ENCODE measurements at regions not wholly inside any gene's neighbourhood (a gene's known extent, or its start where the extent isn't known, plus 50 kb on each side); places are given as distances from the start of the nearest gene placed in this dataset.

- H4K20me1 ChIP-seq (ENCODE audit: insufficient read depth, low read length), result no peaks in the 10 kb centered on the region
- dilution Hi-C loops (cut with HindIII; ENCODE audit: low sequenced_read_pairs, unreplicated experiment) (no loop called here), in situ Hi-C loops (cut with MboI; ENCODE audit: low sequenced_read_pairs) (no loop called here), intact Hi-C loops (cut with micrococcal nuclease) (no loop called here)
- H3K9me3 ChIP-seq (ENCODE audit: control insufficient read depth, insufficient read depth, low read length), result peaks cover 5% of the 10 kb centered on the region
- no peak overlapping the region for H2BK15ac ChIP-seq (ENCODE audit: low read depth, low read length)
- no peaks in the 10 kb centered on the region for H3K9me1 ChIP-seq (ENCODE audit: insufficient read depth, low read length)
- no peak overlapping the region for H2AK9ac ChIP-seq (replicated peaks; ENCODE audit: low read depth, low read length, poor library complexity)
- no peak overlapping the region for H2BK120ac ChIP-seq (ENCODE audit: low read depth, low read length)
- no peak overlapping the region for H4K5ac ChIP-seq (ENCODE audit: low read depth, low read length)
- H3K23ac ChIP-seq (ENCODE audit: low read depth, low read length), result no peak overlapping the region
- H2BK20ac ChIP-seq (ENCODE audit: low read depth, low read length), result no peak overlapping the region
- no peaks in the 10 kb centered on the region for H3K4me1 ChIP-seq (ENCODE audit: control insufficient read depth, insufficient read depth, low read length)
- TF ChIP-seq ELK1 (IDR thresholded peaks at IDR 0.05; ENCODE audit: borderline replicate concordance, low read depth, low read length) (no peak), RFX5 (IDR thresholded peaks at IDR 0.05; ENCODE audit: low read depth, low read length) (no peak), NFE2L2 (IDR thresholded peaks at IDR 0.05; ENCODE audit: low read depth, low read length) (no peak), CTCF (conservative IDR thresholded peaks at IDR 0.05; ENCODE audit: low read depth, low read length) (no peak), RAD21 (IDR thresholded peaks at IDR 0.05; ENCODE audit: low read length) (no peak), SMC3 (IDR thresholded peaks at IDR 0.05; ENCODE audit: low read depth, low read length) (no peak)
- H2AK5ac ChIP-seq (ENCODE audit: low read depth, low read length), result no peak overlapping the region
- H4K91ac ChIP-seq (ENCODE audit: insufficient read depth, low read depth, low read length), result no peak overlapping the region
- H3K18ac ChIP-seq (ENCODE audit: low read depth, low read length), result no peak overlapping the region
- no peak overlapping the region for H3K4ac ChIP-seq (ENCODE audit: low read depth, low read length)
- no peak overlapping the region for H4K8ac ChIP-seq (ENCODE audit: low read depth in 2 of 2, low read length in 2 of 2)
- no TSS peak for BruUV-seq (replicated peaks)
- H3K27ac ChIP-seq (ENCODE audit: insufficient read depth, low read length), result no peak overlapping the region
- H3K9ac ChIP-seq (ENCODE audit: low read depth, low read length), result no peak overlapping the region
- ATAC-seq (ENCODE audit: low read depth) (no peak), DNase-seq (no peak)
- no peak overlapping the region for H2BK5ac ChIP-seq (ENCODE audit: low read depth, low read length, poor library complexity, severe bottlenecking)
- no peaks in the 10 kb centered on the region for H3K36me3 ChIP-seq (ENCODE audit: control insufficient read depth, insufficient read depth, low read length)
- no peak overlapping the region for H3K4me3 ChIP-seq (ENCODE audit: insufficient read depth, low read depth, low read length)
- no peak overlapping the region for H3K4me2 ChIP-seq (ENCODE audit: low read depth, low read length)
- H3K56ac ChIP-seq (ENCODE audit: extremely low read depth, insufficient read depth, low read length), result no peak overlapping the region
- H3K27me3 ChIP-seq (ENCODE audit: control insufficient read depth, insufficient read depth, low read length), result peaks cover 8% of the 10 kb centered on the region; the same call in 1 of the 2 replicates
- 44% methylated on average over 3 of the region's 6 CpGs; no CpG with 5 or more reads in 1 of the 2 experiments for WGBS, 2 experiments (ENCODE audit: extremely low coverage in 2 of 2, insufficient read length in 1 of 2)
- no peak overlapping the region for H3K14ac ChIP-seq (replicated peaks; ENCODE audit: low read depth, low read length)
- CTCF ChIA-PET, result no interaction called here
- POLR2A ChIA-PET (ENCODE audit: unreplicated experiment), result no interaction called here
- H2AFZ ChIP-seq (replicated peaks; ENCODE audit: low read length, poor library complexity), result no peak overlapping the region
- H3K79me1 ChIP-seq (ENCODE audit: low read depth in 1 of 2, low read length in 2 of 2), result no peaks in the 10 kb centered on the region
Measured at GRCh38 chr12:96093543-96094196, 58.3 kb upstream of the LTA4H start.

All from IMR-90 (cell line).